Hippocampal formation (tissue), 2 donors: ENCODE measurements at regions not wholly inside any gene's neighbourhood (a gene's known extent, or its start where the extent isn't known, plus 50 kb on each side); places are given as distances from the start of the nearest gene placed in this dataset.

Source experiments
- DNase-seq, 2 donors: peaks; one replicate each; lab custom pipeline; 2025; lab: John Stamatoyannopoulos, UW

GRCh38 chr7:57250801-57251200 lies 118.6 kb upstream of the ZNF479 start:
- no peak for DNase-seq

- DNase-seq: no peak
These were observed 124.6 kb upstream of the ZNF479 start for GRCh38 chr7:57256637-57257375.

GRCh38 chr7:57274535-57275283 lies 142.5 kb upstream of the ZNF479 start:
- DNase-seq: no peak

DNA sequence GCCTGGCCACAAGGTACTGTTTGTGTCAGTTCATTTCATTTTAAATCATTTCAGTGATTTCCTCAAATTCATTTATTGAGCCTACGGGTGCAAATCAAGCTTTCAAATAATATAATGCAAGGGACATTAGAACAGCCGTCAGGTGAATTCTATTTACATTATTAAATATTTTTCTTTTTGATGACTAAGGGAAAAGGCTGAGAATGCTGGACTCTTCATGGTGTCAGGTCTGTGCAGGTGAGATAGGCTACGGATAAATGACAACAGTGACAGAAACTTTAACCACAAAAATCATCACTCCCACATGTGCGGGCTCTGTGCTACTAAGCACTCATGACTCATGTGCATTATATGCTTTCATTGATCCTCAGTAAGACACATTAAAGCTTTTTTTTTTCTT lies 149.2 kb upstream of the ZNF716 start:
- no peak for DNase-seq

DNA sequence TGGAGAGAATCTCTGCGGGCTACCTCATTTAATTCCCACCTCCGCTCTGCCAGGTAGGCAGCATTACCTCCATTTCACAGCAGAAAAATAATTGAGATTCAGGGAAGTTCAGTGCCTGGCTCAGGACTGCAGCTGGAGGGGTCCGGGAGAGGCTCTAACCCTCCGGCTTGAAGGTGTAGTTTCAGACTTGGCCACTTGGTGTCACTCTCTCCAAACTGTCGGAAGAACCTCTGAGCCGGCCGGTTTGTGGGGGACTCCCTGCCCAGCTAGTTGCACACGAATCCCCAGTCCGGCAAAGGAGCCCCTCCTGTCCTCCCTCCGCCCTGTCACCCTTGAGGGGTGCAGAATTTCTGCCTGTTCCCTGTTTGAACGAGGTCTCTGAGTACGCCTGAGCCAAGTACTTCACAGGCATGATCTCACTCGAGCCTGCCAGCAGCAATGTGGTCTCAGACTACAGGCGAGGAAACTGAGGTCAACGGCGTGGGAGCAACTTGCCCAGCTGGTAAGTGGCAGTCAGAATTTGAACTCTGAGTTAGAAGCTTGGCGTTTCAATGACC lies 144.7 kb upstream of the ZNF716 start:
- no peak for DNase-seq

GRCh38 chr7:57308631-57309408 lies 141.2 kb upstream of the ZNF716 start:
- DNase-seq: no peak

- no peak for DNase-seq
These were observed 122.9 kb upstream of the ZNF716 start for GRCh38 chr7:57327081-57327480.

GRCh38 chr7:57328457-57328856 lies 121.5 kb upstream of the ZNF716 start:
- DNase-seq: no peak

- no peak for DNase-seq
These were observed 121.0 kb upstream of the ZNF716 start for GRCh38 chr7:57328963-57329362.

DNA sequence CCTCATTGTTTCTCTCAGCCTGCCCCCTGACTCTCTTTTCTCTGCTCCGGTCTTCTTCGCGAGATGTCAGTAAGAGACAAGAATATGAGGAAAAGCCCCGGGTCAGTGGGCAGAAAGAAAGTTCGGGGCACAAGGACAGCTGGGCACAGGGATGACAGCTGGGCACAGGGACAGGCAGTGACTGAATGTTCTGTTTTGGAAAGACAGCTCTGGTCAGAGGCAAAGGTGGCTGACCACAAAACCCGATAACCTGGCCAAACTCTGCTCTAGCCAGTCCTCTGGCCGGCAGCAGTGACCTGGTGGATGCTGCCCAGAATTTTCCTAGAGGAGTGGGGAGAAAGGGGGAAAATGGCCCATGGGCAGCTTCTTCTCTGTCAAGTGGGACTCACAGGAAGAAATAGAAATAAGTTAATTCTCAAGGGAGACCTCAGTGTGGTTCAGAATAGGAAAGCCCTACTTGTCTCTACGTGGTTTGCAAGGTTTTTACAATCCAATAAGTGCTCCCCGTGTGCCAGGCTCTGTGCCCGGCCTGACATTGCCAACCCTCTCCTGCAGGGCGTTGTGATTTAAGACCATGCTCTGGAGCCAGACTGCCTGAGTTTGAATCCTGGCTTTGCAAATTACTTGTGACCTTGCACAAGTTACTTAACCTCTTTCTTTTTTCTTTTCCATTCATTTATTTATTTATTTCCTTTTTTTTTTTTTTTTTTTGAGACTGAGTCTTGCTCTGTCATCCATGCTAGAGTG lies 110.6 kb upstream of the ZNF716 start:
- DNase-seq: no peak

- DNase-seq: no peak
These were observed 107.0 kb upstream of the ZNF716 start for GRCh38 chr7:57342954-57343353.

DNA sequence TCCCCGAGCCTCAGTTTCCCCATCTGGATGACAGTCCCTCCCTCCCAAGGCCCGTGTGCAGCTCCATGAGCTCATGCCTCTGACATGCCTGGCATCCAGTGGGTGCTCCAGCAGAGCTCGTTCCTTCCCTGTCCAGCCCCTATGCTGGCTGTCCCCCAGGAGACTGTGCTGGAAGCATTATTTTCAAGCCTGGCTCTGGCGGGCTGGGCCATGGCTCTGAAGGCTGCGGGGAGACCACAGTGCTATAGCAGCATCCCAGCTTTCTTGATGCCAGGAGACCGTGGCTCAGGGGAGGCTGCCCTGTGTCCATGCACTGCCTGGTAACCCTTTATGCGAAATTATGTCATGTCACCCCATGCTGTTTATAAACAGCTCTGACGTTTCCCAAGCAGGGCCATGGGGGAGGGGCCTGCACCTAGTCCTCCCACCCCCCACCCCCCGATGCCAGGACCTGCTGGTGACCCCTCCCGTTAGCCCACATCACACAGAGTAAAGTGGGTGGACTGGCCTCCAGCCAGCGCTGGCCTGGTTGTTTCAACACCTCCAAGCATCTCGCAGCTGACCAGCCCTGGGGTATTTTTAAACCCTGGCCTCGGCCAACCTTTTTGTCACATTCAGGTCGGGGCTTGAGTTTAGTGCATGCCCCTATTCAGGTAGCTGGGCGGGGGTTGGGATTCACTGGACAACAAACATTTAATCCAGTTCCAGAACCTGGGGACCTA lies 105.9 kb upstream of the ZNF716 start:
- DNase-seq: no peak

- no peak for DNase-seq
These were observed 105.0 kb upstream of the ZNF716 start for GRCh38 chr7:57344957-57345356.

GRCh38 chr7:57348646-57349269 lies 101.2 kb upstream of the ZNF716 start:
- no peak for DNase-seq

GRCh38 chr7:57354195-57354594 lies 95.8 kb upstream of the ZNF716 start:
- no peak for DNase-seq

DNA sequence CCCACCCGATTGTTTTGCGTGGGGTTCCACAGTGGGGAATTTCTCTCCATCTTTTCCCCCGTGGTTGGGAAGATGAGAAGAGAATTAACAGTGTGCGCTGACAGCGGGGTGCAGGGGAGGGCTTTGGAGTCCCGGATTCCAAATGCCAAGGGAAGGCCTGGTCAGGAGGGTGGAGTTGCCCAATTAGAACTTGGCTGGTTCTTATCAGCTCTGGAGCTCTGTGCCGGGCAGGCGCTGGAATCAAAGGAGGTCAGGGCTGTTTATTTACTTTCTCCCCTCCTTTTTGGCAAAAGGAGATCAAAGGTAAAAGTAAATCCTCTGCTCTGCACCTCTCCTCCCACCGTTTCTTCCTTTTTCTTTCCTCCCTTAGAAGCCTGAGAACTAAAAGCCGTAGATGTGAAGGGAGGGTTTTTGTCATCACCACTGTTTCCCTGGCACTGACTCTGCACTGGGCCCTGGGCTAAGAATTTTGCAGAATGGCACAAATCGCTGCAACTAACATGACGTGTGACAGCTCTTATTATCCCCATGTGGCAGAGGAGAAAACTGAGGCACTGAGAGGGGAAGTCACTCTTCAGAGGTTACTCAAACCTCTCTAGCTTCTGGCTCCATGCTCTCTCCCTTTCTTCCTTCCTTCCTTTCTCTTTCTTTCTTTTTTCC lies 95.2 kb upstream of the ZNF716 start:
- DNase-seq: no peak

GRCh38 chr7:57361406-57361805 lies 88.6 kb upstream of the ZNF716 start:
- DNase-seq: no peak

DNA sequence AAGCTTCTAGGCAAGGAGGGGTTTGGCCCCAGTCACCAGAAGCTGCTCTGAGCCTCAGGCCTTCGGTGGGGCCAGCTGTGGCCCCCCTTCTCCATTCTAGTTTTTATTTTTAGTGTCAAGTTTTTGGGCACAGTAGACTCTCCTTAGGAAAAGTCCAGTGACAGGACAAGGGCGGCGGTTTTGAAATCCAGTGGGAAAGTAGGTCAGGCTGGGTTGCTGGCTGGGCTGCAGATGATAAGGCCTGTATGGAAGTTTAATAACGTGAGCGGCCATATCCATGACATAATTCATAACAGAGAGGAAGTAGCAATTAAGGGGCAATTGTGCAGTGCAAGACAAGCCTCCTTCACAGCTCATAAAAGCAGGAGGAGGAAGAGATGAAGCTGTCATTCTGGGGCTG lies 87.1 kb upstream of the ZNF716 start:
- no peak for DNase-seq

DNA sequence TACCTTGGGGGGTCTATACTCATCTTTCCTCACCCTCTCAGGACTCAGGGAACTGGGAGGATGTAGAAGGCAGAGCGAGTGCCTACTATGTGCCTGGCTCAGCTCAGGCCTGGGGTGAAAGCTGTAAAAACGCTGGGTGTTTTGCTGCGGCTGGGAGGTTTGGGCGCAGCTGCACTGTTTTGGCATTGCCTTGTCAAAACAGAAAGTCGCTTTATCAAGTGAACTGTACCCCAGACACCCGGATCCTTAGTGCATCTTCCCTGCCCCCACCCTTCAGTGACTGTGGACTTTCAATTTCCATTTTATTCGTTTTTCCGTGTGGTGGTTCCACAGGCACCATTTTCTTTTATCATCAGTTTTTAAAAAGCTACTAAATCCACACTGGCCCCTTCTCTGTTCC lies 86.7 kb upstream of the ZNF716 start:
- no peak for DNase-seq
